Astrocyte (in vitro differentiated cells and primary cell): ENCODE measurements at regions not wholly inside any gene's neighbourhood (a gene's known extent, or its start where the extent isn't known, plus 50 kb on each side); places are given as distances from the start of the nearest gene placed in this dataset.

Experiments
- DNase-seq: peaks from one replicate; pipeline ENCODE4 v3.0.0-alpha.2; 2010; ENCODE audit warnings: low read depth
- FAIRE-seq: peaks from 2 replicates; lab custom pipeline; 2011; peaks lifted over from hg19 to GRCh38; lab: Jason Lieb, UNC
- H2AFZ ChIP-seq: 2 replicates; pipeline ENCODE4 v1.6.0; 2012; ENCODE audit warnings: low read depth, low read length, inconsistent platforms
- H3K27ac ChIP-seq: 2 replicates; pipeline ENCODE4 v1.5.1; 2011; ENCODE audit warnings: low read depth, low read length, inconsistent platforms
- H3K27me3 ChIP-seq: 2 replicates; pipeline ENCODE4 v1.6.0; 2011; ENCODE audit warnings: low read length, inconsistent platforms; ENCODE audit not compliant: insufficient read depth
- H3K36me3 ChIP-seq: 2 replicates; pipeline ENCODE4 v1.5.1; 2011; ENCODE audit warnings: low read length, inconsistent platforms; ENCODE audit not compliant: insufficient read depth
- H3K4me1 ChIP-seq: 2 replicates; pipeline ENCODE4 v1.5.1; 2011; ENCODE audit warnings: low read length, inconsistent platforms; ENCODE audit not compliant: insufficient read depth
- H3K4me2 ChIP-seq: 2 replicates; pipeline ENCODE4 v1.6.0; 2012; ENCODE audit warnings: low read length, inconsistent platforms
- H3K4me3 ChIP-seq: 2 replicates; pipeline ENCODE4 v1.5.1; 2011; ENCODE audit warnings: low read depth, mild to moderate bottlenecking, low read length, inconsistent platforms; ENCODE audit not compliant: insufficient read depth
- H3K79me2 ChIP-seq: 2 replicates; pipeline ENCODE4 v1.6.0; 2012; ENCODE audit warnings: mild to moderate bottlenecking, low read length, inconsistent platforms; ENCODE audit not compliant: insufficient read depth
- H3K9ac ChIP-seq: 2 replicates; pipeline ENCODE4 v1.6.0; 2012; ENCODE audit warnings: mild to moderate bottlenecking, low read length, inconsistent platforms
- H3K9me3 ChIP-seq: 2 replicates; pipeline ENCODE4 v1.5.1; 2012; ENCODE audit warnings: low read depth, mild to moderate bottlenecking, low read length, inconsistent platforms; ENCODE audit not compliant: insufficient read depth
- H4K20me1 ChIP-seq: 2 replicates; pipeline ENCODE4 v1.6.0; 2012; ENCODE audit warnings: low read length, inconsistent platforms; ENCODE audit not compliant: insufficient read depth
- H3K27ac Mint-ChIP-seq: one replicate; pipeline ENCODE4 v1.8.0; 2021; ENCODE audit warnings: mild to moderate bottlenecking, mixed read lengths; ENCODE audit not compliant: unreplicated experiment
- H3K27me3 Mint-ChIP-seq: one replicate; pipeline ENCODE4 v1.8.0; 2021; ENCODE audit warnings: low read depth, mixed read lengths; ENCODE audit not compliant: unreplicated experiment
- H3K36me3 Mint-ChIP-seq: one replicate; pipeline ENCODE4 v1.8.0; 2021; ENCODE audit warnings: low read depth, mixed read lengths; ENCODE audit not compliant: unreplicated experiment
- H3K4me1 Mint-ChIP-seq: one replicate; pipeline ENCODE4 v1.8.0; 2021; ENCODE audit warnings: low read depth, mixed read lengths; ENCODE audit not compliant: unreplicated experiment
- H3K4me3 Mint-ChIP-seq: one replicate; pipeline ENCODE4 v1.8.0; 2021; ENCODE audit warnings: mild to moderate bottlenecking, moderate library complexity, mixed read lengths; ENCODE audit not compliant: unreplicated experiment
- H3K9me3 Mint-ChIP-seq: one replicate; pipeline ENCODE4 v1.8.0; 2021; ENCODE audit warnings: mild to moderate bottlenecking, mixed read lengths; ENCODE audit not compliant: unreplicated experiment
- EZH2 ChIP-seq: IDR thresholded peaks from 2 replicates; pipeline ENCODE4 v1.6.1; 2012; ENCODE audit warnings: mild to moderate bottlenecking, low read length, inconsistent platforms; ENCODE audit not compliant: insufficient read depth
- TF ChIP-seq, protein P1 (sequence below): IDR thresholded peaks from 2 replicates; pipeline ENCODE4 v1.5.1; 2011; ENCODE audit warnings: low read depth, mild to moderate bottlenecking, inconsistent platforms, low read length, moderate library complexity; ENCODE audit not compliant: insufficient read depth

DNA sequence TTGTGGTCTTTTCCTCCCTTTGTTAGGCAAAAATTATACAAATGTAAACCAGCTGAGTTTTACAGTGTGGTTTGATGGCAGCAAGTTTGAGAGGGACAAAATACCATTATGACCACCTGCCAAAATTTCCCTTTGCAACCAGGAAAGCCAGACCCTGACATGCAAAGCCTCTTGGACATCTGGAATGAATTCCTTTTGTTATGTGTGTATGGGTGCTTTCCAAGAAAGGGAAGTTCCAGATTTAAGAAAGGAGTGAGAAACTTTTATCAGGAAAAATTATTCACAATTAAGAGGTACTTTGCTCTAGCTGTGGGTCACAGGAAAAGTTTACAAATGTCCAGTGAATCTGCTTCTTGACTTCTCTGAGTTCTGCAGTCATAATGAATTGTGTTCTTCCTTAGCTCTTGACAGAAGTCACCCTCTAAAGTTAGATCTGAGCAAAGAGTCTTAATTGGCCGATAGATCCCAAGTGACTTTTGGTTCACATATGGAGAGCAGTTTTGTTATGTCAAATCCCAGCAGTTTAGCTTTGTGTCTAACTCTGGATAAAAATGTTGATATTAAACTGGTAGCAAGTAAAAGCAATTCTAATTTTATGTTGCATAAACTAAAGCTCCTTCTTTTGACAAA is 295.9 kb upstream of the ZNF608 start:
- peaks cover 30% of the 10 kb centered on the region for H3K4me1 ChIP-seq
- no peak overlapping the region for H3K9ac ChIP-seq
- Mint-ChIP-seq H3K4me1 (peaks cover 37% of the 10 kb centered on the region), H3K36me3 (no peaks in the 10 kb centered on the region), H3K27ac (no peak overlapping the region), H3K9me3 (no peaks in the 10 kb centered on the region), H3K27me3 (no peaks in the 10 kb centered on the region), H3K4me3 (no peak overlapping the region)
- H3K27ac ChIP-seq = no peak overlapping the region
- FAIRE-seq = peak; percentile 9
- TF ChIP-seq EZH2 = no peak
- TF ChIP-seq, protein P1, sequence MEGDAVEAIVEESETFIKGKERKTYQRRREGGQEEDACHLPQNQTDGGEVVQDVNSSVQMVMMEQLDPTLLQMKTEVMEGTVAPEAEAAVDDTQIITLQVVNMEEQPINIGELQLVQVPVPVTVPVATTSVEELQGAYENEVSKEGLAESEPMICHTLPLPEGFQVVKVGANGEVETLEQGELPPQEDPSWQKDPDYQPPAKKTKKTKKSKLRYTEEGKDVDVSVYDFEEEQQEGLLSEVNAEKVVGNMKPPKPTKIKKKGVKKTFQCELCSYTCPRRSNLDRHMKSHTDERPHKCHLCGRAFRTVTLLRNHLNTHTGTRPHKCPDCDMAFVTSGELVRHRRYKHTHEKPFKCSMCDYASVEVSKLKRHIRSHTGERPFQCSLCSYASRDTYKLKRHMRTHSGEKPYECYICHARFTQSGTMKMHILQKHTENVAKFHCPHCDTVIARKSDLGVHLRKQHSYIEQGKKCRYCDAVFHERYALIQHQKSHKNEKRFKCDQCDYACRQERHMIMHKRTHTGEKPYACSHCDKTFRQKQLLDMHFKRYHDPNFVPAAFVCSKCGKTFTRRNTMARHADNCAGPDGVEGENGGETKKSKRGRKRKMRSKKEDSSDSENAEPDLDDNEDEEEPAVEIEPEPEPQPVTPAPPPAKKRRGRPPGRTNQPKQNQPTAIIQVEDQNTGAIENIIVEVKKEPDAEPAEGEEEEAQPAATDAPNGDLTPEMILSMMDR = no peak
- DNase-seq = peak; percentile 80
- H3K4me2 ChIP-seq = no peak overlapping the region
- H3K9me3 ChIP-seq = no peaks in the 10 kb centered on the region
- H2AFZ ChIP-seq = no peak overlapping the region
- no peaks in the 10 kb centered on the region for H4K20me1 ChIP-seq
- H3K79me2 ChIP-seq = no peaks in the 10 kb centered on the region
- H3K27me3 ChIP-seq = no peaks in the 10 kb centered on the region
- H3K36me3 ChIP-seq = no peaks in the 10 kb centered on the region
- no peak overlapping the region for H3K4me3 ChIP-seq

DNA sequence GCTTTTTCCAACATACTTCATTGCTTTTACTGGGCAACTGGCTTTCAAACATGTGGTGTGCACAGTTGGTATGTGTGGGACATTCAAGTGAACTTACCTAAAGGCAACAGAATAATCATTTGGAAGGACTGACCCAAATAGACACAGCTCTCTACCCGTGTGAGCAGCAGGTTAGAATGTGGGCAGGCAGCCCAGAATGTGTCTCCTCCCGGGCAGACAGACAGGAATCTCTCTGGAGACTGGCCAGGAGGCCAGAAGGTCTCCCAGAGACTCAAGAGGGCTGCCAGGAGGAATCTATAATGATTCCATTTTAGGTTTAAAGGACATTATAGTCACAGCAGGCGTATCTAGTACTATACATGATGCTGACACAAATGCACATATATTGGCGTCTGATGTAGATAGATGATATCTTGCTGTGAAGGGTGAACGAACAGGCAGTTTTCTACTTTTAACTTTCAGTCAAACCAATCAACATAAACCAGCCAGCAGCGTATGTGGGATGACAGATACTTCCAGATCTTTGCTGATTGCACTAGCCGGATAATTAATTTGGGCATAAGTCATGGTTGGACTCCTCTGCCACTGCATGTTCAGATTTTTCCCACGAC is 297.4 kb upstream of the ZNF608 start:
- peaks cover 30% of the 10 kb centered on the region for H3K4me1 ChIP-seq
- H3K9ac ChIP-seq = peak overlapping the region; percentile 20
- no peaks in the 10 kb centered on the region for H3K79me2 ChIP-seq
- H3K4me1 Mint-ChIP-seq = peaks cover 37% of the 10 kb centered on the region
- no peak overlapping the region for H2AFZ ChIP-seq
- no peak overlapping the region for H3K4me3 Mint-ChIP-seq
- H3K27ac Mint-ChIP-seq = peak overlapping the region; percentile 82
- TF ChIP-seq EZH2 = no peak
- TF ChIP-seq, protein P1 = no peak
- H3K4me2 ChIP-seq = peak overlapping the region; percentile 60
- H4K20me1 ChIP-seq = no peaks in the 10 kb centered on the region
- DNase-seq (peak; percentile 94), FAIRE-seq (peak; percentile 66)
- H3K9me3 Mint-ChIP-seq = no peaks in the 10 kb centered on the region
- no peaks in the 10 kb centered on the region for H3K27me3 ChIP-seq
- H3K4me3 ChIP-seq = peak overlapping the region; percentile 6
- no peaks in the 10 kb centered on the region for H3K36me3 ChIP-seq
- H3K27me3 Mint-ChIP-seq = no peaks in the 10 kb centered on the region
- no peaks in the 10 kb centered on the region for H3K36me3 Mint-ChIP-seq
- no peaks in the 10 kb centered on the region for H3K9me3 ChIP-seq
- H3K27ac ChIP-seq = peak overlapping the region; percentile 64
